Left ventricle myocardium inferior (tissue), 1 donor: ENCODE measurements at regions not wholly inside any gene's neighbourhood (a gene's known extent, or its start where the extent isn't known, plus 50 kb on each side); places are given as distances from the start of the nearest gene placed in this dataset.

Experiments used
- DNase-seq: peaks from one replicate; pipeline ENCODE4 v3.0.0-alpha.2; 2020
- H3K27ac ChIP-seq: fragments of 200-600 bp; replicated peaks from 2 replicates; pipeline ENCODE4 v1.8.0; 2021
- H3K27me3 ChIP-seq: fragments of 200-600 bp; 2 replicates; pipeline ENCODE4 v1.8.0; 2021; ENCODE audit warnings: low read depth
- H3K36me3 ChIP-seq: fragments of 200-600 bp; 2 replicates; pipeline ENCODE4 v1.8.0; 2021
- H3K4me1 ChIP-seq: fragments of 200-600 bp; 2 replicates; pipeline ENCODE4 v1.8.0; 2021
- H3K4me3 ChIP-seq: fragments of 200-600 bp; 2 replicates; pipeline ENCODE4 v1.8.0; 2021; ENCODE audit warnings: mild to moderate bottlenecking, moderate library complexity
- H3K9me3 ChIP-seq: fragments of 200-600 bp; replicated peaks from 2 replicates; pipeline ENCODE4 v1.8.0; 2021
- intact Hi-C: fragments of 100-400 bp; cut with micrococcal nuclease; formaldehyde crosslinking; loops from one replicate; pipeline ENCODE4 v1.11.0; 2022
- TF ChIP-seq, protein P1 (sequence below): fragments of 200-600 bp; IDR thresholded peaks from 2 replicates; pipeline ENCODE4 v1.8.0; 2021; ENCODE audit warnings: antibody characterized with exemption, mild to moderate bottlenecking, borderline replicate concordance
- donor health status: DM: no; HTN: yes; CAD: no; lungs with severe emphysema.

- intact Hi-C loops: no loop called here
- Histone ChIP-seq H3K4me1 (no peaks in the 10 kb centered on the region), H3K36me3 (no peaks in the 10 kb centered on the region), H3K27ac (no peak overlapping the region), H3K27me3 (peaks cover 82% of the 10 kb centered on the region), H3K4me3 (no peak overlapping the region), H3K9me3 (no peaks in the 10 kb centered on the region)
- TF ChIP-seq, protein P1, sequence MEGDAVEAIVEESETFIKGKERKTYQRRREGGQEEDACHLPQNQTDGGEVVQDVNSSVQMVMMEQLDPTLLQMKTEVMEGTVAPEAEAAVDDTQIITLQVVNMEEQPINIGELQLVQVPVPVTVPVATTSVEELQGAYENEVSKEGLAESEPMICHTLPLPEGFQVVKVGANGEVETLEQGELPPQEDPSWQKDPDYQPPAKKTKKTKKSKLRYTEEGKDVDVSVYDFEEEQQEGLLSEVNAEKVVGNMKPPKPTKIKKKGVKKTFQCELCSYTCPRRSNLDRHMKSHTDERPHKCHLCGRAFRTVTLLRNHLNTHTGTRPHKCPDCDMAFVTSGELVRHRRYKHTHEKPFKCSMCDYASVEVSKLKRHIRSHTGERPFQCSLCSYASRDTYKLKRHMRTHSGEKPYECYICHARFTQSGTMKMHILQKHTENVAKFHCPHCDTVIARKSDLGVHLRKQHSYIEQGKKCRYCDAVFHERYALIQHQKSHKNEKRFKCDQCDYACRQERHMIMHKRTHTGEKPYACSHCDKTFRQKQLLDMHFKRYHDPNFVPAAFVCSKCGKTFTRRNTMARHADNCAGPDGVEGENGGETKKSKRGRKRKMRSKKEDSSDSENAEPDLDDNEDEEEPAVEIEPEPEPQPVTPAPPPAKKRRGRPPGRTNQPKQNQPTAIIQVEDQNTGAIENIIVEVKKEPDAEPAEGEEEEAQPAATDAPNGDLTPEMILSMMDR: no peak
- DNase-seq: no peak
Observed at GRCh38 chr1:30385246-30385995, 338.0 kb downstream of the MATN1 start.

DNA sequence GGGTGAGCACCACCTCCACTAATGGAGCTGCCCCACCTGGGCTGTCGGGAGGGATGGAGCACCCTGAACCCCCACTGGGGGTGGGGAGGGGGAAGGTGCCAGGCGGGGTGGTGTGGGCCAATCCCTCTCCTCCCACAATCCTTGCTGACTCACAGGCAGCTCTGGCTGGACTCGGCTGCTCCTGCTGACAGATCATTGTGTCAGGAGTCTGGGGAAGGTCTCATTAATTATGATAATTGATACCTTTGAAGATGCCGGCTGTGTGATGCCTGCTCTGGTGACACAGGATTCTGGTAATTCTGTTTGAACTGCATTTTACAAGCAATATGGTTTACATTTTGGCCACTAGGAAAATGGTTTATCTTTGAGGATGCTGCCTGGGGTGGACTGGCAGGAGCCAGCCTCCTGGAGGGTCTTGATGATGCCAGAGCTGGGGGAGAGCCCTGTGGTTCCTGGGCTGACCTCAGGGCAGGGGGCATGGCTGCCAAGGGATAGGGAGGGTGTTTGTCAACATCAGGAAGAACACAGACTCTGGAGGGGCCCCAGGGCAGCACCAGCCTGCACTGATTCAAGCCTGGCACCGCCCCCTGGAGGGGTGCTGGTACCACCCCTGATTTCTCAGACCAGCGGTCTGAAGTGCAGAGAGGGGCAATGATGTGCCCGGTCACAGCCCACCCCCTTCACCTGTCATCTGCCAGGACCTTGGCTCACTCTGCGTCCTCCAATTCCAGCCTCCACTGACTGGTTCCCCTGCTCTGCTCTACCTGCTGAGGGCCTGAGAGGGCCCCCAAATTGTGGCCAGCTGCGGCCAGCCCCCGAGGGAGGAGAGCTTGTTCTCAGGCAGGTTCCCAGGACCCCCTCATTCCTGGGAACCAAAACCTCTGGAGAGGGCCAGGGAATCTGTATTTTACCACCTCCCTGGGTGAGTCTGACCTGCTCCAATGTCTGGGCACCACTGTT is 338.8 kb downstream of the MATN1 start:
- H3K27me3 ChIP-seq: peaks cover 74% of the 10 kb centered on the region
- intact Hi-C loops: no loop called here
- H3K4me1 ChIP-seq: peaks cover 6% of the 10 kb centered on the region

DNA sequence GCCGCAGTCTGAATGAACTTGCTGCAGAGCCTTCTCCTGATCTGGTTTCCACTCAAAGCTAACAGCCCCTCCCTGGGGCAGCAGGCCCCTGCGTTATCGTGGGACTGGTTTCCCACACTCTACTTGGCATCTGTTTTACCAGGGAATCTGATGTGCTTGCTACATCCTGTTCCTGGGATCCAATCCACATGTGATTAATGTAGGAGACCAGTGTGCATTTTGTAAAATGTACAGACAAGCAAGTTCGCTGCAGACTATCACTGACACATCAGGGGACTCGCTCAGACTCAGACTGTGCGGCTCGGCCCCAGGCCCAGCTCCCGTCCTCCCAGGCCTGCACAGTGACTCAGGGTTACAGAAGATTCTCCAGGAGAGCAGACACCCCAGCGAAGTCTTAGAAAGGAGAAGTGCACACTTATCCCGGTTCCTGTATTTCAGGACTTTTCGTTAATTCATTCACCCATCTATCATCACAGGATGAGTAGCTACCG is 340.1 kb downstream of the MATN1 start:
- Histone ChIP-seq H3K9me3 (no peaks in the 10 kb centered on the region), H3K4me3 (no peak overlapping the region), H3K4me1 (peaks cover 6% of the 10 kb centered on the region), H3K27me3 (peaks cover 64% of the 10 kb centered on the region), H3K27ac (no peak overlapping the region), H3K36me3 (no peaks in the 10 kb centered on the region)
- TF ChIP-seq, protein P1: no peak
- DNase-seq: no peak
- intact Hi-C loops: no loop called here

More for the DNA sequence above, 338.8 kb downstream of the MATN1 start:
- H3K9me3 ChIP-seq: no peaks in the 10 kb centered on the region
- no peak for DNase-seq
- TF ChIP-seq, protein P1: no peak
- no peaks in the 10 kb centered on the region for H3K36me3 ChIP-seq
- H3K27ac ChIP-seq: no peak overlapping the region
- no peak overlapping the region for H3K4me3 ChIP-seq

DNA sequence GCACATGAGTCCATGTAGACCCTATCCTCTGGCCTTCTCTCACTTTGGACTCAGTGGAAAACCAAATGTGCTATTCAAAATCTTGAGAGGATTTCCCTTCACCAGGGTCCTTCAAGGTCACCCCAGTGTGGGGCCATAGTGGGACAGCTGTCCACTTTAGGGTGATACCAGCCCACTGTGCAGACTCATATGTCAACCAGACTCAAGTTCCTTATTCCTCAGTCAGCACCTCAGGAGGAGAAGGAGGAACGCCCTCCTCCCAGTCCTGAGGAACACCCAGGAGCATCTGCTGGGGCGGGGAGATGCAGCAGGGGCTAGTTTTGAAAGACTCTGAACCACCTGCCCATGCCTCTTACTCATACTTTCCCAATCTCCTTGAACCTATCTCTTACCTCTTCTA is 340.9 kb downstream of the MATN1 start:
- TF ChIP-seq, protein P1: no peak
- H3K27me3 ChIP-seq: peaks cover 68% of the 10 kb centered on the region
- no peaks in the 10 kb centered on the region for H3K36me3 ChIP-seq
- no peaks in the 10 kb centered on the region for H3K9me3 ChIP-seq
- H3K27ac ChIP-seq: no peak overlapping the region
- intact Hi-C loops: no loop called here
- no peak overlapping the region for H3K4me3 ChIP-seq
- DNase-seq: no peak
- H3K4me1 ChIP-seq: peaks cover 6% of the 10 kb centered on the region

- H3K4me1 ChIP-seq: peaks cover 6% of the 10 kb centered on the region
- no peak overlapping the region for H3K27ac ChIP-seq
- no peaks in the 10 kb centered on the region for H3K9me3 ChIP-seq
- TF ChIP-seq, protein P1: no peak
- H3K4me3 ChIP-seq: no peak overlapping the region
- intact Hi-C loops: no loop called here
- peaks cover 68% of the 10 kb centered on the region for H3K27me3 ChIP-seq
- no peak for DNase-seq
- H3K36me3 ChIP-seq: no peaks in the 10 kb centered on the region
Observed at GRCh38 chr1:30381671-30382365, 341.6 kb downstream of the MATN1 start.
